ENCODE measurements at regions not wholly inside any gene's neighbourhood (a gene's known extent, or its start where the extent isn't known, plus 50 kb on each side); places are given as distances from the start of the nearest gene placed in this dataset.

- H3K4me3 Mint-ChIP-seq, result no peak overlapping the region
- H3K27ac Mint-ChIP-seq, result no peak overlapping the region
- H3K27me3 Mint-ChIP-seq, result peaks cover 3% of the 10 kb centered on the region
- H3K9me3 Mint-ChIP-seq, result no peaks in the 10 kb centered on the region
- peaks cover 6% of the 10 kb centered on the region for H3K4me1 Mint-ChIP-seq (ENCODE audit: low read depth)
- intact Hi-C loops (cut with micrococcal nuclease), result no loop called here
- no peaks in the 10 kb centered on the region for H3K36me3 Mint-ChIP-seq (ENCODE audit: low read depth)
Observed at GRCh38 chr1:168959382-168959781, 147.1 kb upstream of the ATP1B1 start.

GRCh38 chr1:168960114-168960513, 146.4 kb upstream of the ATP1B1 start:
- intact Hi-C loops (cut with micrococcal nuclease), result no loop called here
- no peaks in the 10 kb centered on the region for H3K9me3 Mint-ChIP-seq
- H3K36me3 Mint-ChIP-seq (ENCODE audit: low read depth), result no peaks in the 10 kb centered on the region
- no peak overlapping the region for H3K27ac Mint-ChIP-seq
- H3K4me3 Mint-ChIP-seq, result no peak overlapping the region
- H3K4me1 Mint-ChIP-seq (ENCODE audit: low read depth), result peaks cover 9% of the 10 kb centered on the region
- H3K27me3 Mint-ChIP-seq, result peaks cover 3% of the 10 kb centered on the region

GRCh38 chr1:168960595-168960994, 145.9 kb upstream of the ATP1B1 start:
- H3K36me3 Mint-ChIP-seq (ENCODE audit: low read depth), result no peaks in the 10 kb centered on the region
- peaks cover 9% of the 10 kb centered on the region for H3K4me1 Mint-ChIP-seq (ENCODE audit: low read depth)
- H3K9me3 Mint-ChIP-seq, result no peaks in the 10 kb centered on the region
- no peak overlapping the region for H3K4me3 Mint-ChIP-seq
- H3K27me3 Mint-ChIP-seq, result peaks cover 3% of the 10 kb centered on the region
- no peak overlapping the region for H3K27ac Mint-ChIP-seq
- intact Hi-C loops (cut with micrococcal nuclease), result no loop called here

GRCh38 chr1:168963601-168964000, 142.9 kb upstream of the ATP1B1 start:
- Mint-ChIP-seq H3K4me3 (no peak overlapping the region), H3K9me3 (no peaks in the 10 kb centered on the region), H3K36me3 (ENCODE audit: low read depth) (no peaks in the 10 kb centered on the region), H3K4me1 (ENCODE audit: low read depth) (peaks cover 13% of the 10 kb centered on the region), H3K27ac (no peak overlapping the region), H3K27me3 (no peaks in the 10 kb centered on the region)
- intact Hi-C loops (cut with micrococcal nuclease), result no loop called here

GRCh38 chr1:168964478-168964877, 142.0 kb upstream of the ATP1B1 start:
- no peak overlapping the region for H3K27ac Mint-ChIP-seq
- H3K9me3 Mint-ChIP-seq, result no peaks in the 10 kb centered on the region
- peaks cover 13% of the 10 kb centered on the region for H3K4me1 Mint-ChIP-seq (ENCODE audit: low read depth)
- H3K36me3 Mint-ChIP-seq (ENCODE audit: low read depth), result no peaks in the 10 kb centered on the region
- no peaks in the 10 kb centered on the region for H3K27me3 Mint-ChIP-seq
- intact Hi-C loops (cut with micrococcal nuclease), result no loop called here
- no peak overlapping the region for H3K4me3 Mint-ChIP-seq

- Mint-ChIP-seq H3K36me3 (ENCODE audit: low read depth) (no peaks in the 10 kb centered on the region), H3K27ac (no peak overlapping the region), H3K9me3 (no peaks in the 10 kb centered on the region), H3K27me3 (peaks cover 2% of the 10 kb centered on the region), H3K4me3 (no peak overlapping the region), H3K4me1 (ENCODE audit: low read depth) (peaks cover 13% of the 10 kb centered on the region)
- intact Hi-C loops (cut with micrococcal nuclease), result no loop called here
Observed at GRCh38 chr1:168966217-168966616, 140.3 kb upstream of the ATP1B1 start.

- H3K9me3 Mint-ChIP-seq, result no peaks in the 10 kb centered on the region
- peaks cover 13% of the 10 kb centered on the region for H3K4me1 Mint-ChIP-seq (ENCODE audit: low read depth)
- intact Hi-C loops (cut with micrococcal nuclease), result no loop called here
- peaks cover 2% of the 10 kb centered on the region for H3K27me3 Mint-ChIP-seq
- no peak overlapping the region for H3K27ac Mint-ChIP-seq
- H3K4me3 Mint-ChIP-seq, result no peak overlapping the region
- H3K36me3 Mint-ChIP-seq (ENCODE audit: low read depth), result no peaks in the 10 kb centered on the region
Observed at GRCh38 chr1:168966636-168967035, 139.9 kb upstream of the ATP1B1 start.

GRCh38 chr1:168970926-168971659, 135.4 kb upstream of the ATP1B1 start:
- Mint-ChIP-seq H3K36me3 (ENCODE audit: low read depth) (no peaks in the 10 kb centered on the region), H3K27ac (no peak overlapping the region), H3K4me3 (no peak overlapping the region), H3K9me3 (no peaks in the 10 kb centered on the region), H3K27me3 (peaks cover 4% of the 10 kb centered on the region), H3K4me1 (ENCODE audit: low read depth) (peaks cover 8% of the 10 kb centered on the region)
- intact Hi-C loops (cut with micrococcal nuclease), result no loop called here

- Mint-ChIP-seq H3K27ac (no peak overlapping the region), H3K36me3 (ENCODE audit: low read depth) (no peaks in the 10 kb centered on the region), H3K27me3 (peaks cover 4% of the 10 kb centered on the region), H3K4me1 (ENCODE audit: low read depth) (peaks cover 8% of the 10 kb centered on the region), H3K9me3 (no peaks in the 10 kb centered on the region), H3K4me3 (no peak overlapping the region)
- intact Hi-C loops (cut with micrococcal nuclease), result no loop called here
Observed at GRCh38 chr1:168972225-168972624, 134.3 kb upstream of the ATP1B1 start.

GRCh38 chr1:168972887-168973286, 133.6 kb upstream of the ATP1B1 start:
- peaks cover 4% of the 10 kb centered on the region for H3K27me3 Mint-ChIP-seq
- H3K4me1 Mint-ChIP-seq (ENCODE audit: low read depth), result peaks cover 12% of the 10 kb centered on the region
- intact Hi-C loops (cut with micrococcal nuclease), result no loop called here

GRCh38 chr1:168974117-168974516, 132.4 kb upstream of the ATP1B1 start:
- H3K4me1 Mint-ChIP-seq (ENCODE audit: low read depth), result peaks cover 24% of the 10 kb centered on the region
- intact Hi-C loops (cut with micrococcal nuclease), result no loop called here
- peaks cover 5% of the 10 kb centered on the region for H3K9me3 Mint-ChIP-seq
- no peak overlapping the region for H3K4me3 Mint-ChIP-seq
- H3K36me3 Mint-ChIP-seq (ENCODE audit: low read depth), result no peaks in the 10 kb centered on the region
- H3K27ac Mint-ChIP-seq, result no peak overlapping the region
- H3K27me3 Mint-ChIP-seq, result peaks cover 4% of the 10 kb centered on the region

More at GRCh38 chr1:168972887-168973286, 133.6 kb upstream of the ATP1B1 start:
- H3K4me3 Mint-ChIP-seq, result no peak overlapping the region
- no peak overlapping the region for H3K27ac Mint-ChIP-seq
- no peaks in the 10 kb centered on the region for H3K9me3 Mint-ChIP-seq
- H3K36me3 Mint-ChIP-seq (ENCODE audit: low read depth), result no peaks in the 10 kb centered on the region

GRCh38 chr1:168974611-168975010, 131.9 kb upstream of the ATP1B1 start:
- Mint-ChIP-seq H3K9me3 (peaks cover 6% of the 10 kb centered on the region), H3K27me3 (peaks cover 4% of the 10 kb centered on the region), H3K36me3 (ENCODE audit: low read depth) (no peaks in the 10 kb centered on the region), H3K4me1 (ENCODE audit: low read depth) (peaks cover 29% of the 10 kb centered on the region), H3K4me3 (no peak overlapping the region), H3K27ac (no peak overlapping the region)
- intact Hi-C loops (cut with micrococcal nuclease), result loop anchor here (5.0 kb wide), 1 partner anchor 133 kb away; the partner anchor contains the start of gene ATP1B1

GRCh38 chr1:168976267-168976666, 130.2 kb upstream of the ATP1B1 start:
- Mint-ChIP-seq H3K36me3 (ENCODE audit: low read depth) (no peaks in the 10 kb centered on the region), H3K4me1 (ENCODE audit: low read depth) (peaks cover 38% of the 10 kb centered on the region), H3K27me3 (peaks cover 1% of the 10 kb centered on the region), H3K4me3 (no peak overlapping the region), H3K9me3 (peaks cover 6% of the 10 kb centered on the region), H3K27ac (no peak overlapping the region)
- intact Hi-C loops (cut with micrococcal nuclease), result loop anchor here (5.0 kb wide), 1 partner anchor 131 kb away; the partner anchor contains the start of gene ATP1B1

GRCh38 chr1:168977618-168978017, 128.9 kb upstream of the ATP1B1 start:
- intact Hi-C loops (cut with micrococcal nuclease), result loop anchor here (5.0 kb wide), 1 partner anchor 130 kb away; the partner anchor contains the start of gene ATP1B1
- H3K27ac Mint-ChIP-seq, result peak overlapping the region; percentile 12
- H3K27me3 Mint-ChIP-seq, result peaks cover under 1% of the 10 kb centered on the region
- peaks cover 41% of the 10 kb centered on the region for H3K4me1 Mint-ChIP-seq (ENCODE audit: low read depth)
- peaks cover 6% of the 10 kb centered on the region for H3K9me3 Mint-ChIP-seq
- H3K4me3 Mint-ChIP-seq, result no peak overlapping the region
- no peaks in the 10 kb centered on the region for H3K36me3 Mint-ChIP-seq (ENCODE audit: low read depth)

GRCh38 chr1:168979276-168979675, 127.2 kb upstream of the ATP1B1 start:
- Mint-ChIP-seq H3K27ac (peak overlapping the region; percentile 24), H3K36me3 (ENCODE audit: low read depth) (no peaks in the 10 kb centered on the region), H3K4me3 (no peak overlapping the region), H3K27me3 (no peaks in the 10 kb centered on the region), H3K4me1 (ENCODE audit: low read depth) (peaks cover 42% of the 10 kb centered on the region), H3K9me3 (peaks cover 6% of the 10 kb centered on the region)
- intact Hi-C loops (cut with micrococcal nuclease), result loop anchor here (5.0 kb wide), 1 partner anchor 128 kb away; the partner anchor contains the start of gene ATP1B1
